GDM1 (cell line): ENCODE measurements at regions not wholly inside any gene's neighbourhood (a gene's known extent, or its start where the extent isn't known, plus 50 kb on each side); places are given as distances from the start of the nearest gene placed in this dataset.

Source experiments
- DNase-seq: peaks from one replicate; lab custom pipeline; 2025; lab: John Stamatoyannopoulos, UW

- DNase-seq: no peak
Observed at GRCh38 chr14:99094901-99095300, 177.1 kb downstream of the BCL11B start.

GRCh38 chr14:99095369-99095768 is 176.6 kb downstream of the BCL11B start:
- DNase-seq: no peak

GRCh38 chr14:99098199-99098598 is 173.8 kb downstream of the BCL11B start:
- DNase-seq: no peak

- DNase-seq: no peak
Observed at GRCh38 chr14:99099051-99099787, 172.8 kb downstream of the BCL11B start.

GRCh38 chr14:99100497-99101270 is 171.3 kb downstream of the BCL11B start:
- DNase-seq: no peak

- DNase-seq: no peak
Observed at GRCh38 chr14:99101855-99102461, 170.0 kb downstream of the BCL11B start.

- no peak for DNase-seq
Observed at GRCh38 chr14:99116741-99117295, 155.2 kb downstream of the BCL11B start.

- no peak for DNase-seq
Observed at GRCh38 chr14:99117671-99118045, 154.3 kb downstream of the BCL11B start.

GRCh38 chr14:99118046-99118721 is 153.8 kb downstream of the BCL11B start:
- no peak for DNase-seq

- DNase-seq: no peak
Observed at GRCh38 chr14:99118946-99119345, 153.1 kb downstream of the BCL11B start.
